ENCODE measurements at regions not wholly inside any gene's neighbourhood (a gene's known extent, or its start where the extent isn't known, plus 50 kb on each side); places are given as distances from the start of the nearest gene placed in this dataset.

DNA sequence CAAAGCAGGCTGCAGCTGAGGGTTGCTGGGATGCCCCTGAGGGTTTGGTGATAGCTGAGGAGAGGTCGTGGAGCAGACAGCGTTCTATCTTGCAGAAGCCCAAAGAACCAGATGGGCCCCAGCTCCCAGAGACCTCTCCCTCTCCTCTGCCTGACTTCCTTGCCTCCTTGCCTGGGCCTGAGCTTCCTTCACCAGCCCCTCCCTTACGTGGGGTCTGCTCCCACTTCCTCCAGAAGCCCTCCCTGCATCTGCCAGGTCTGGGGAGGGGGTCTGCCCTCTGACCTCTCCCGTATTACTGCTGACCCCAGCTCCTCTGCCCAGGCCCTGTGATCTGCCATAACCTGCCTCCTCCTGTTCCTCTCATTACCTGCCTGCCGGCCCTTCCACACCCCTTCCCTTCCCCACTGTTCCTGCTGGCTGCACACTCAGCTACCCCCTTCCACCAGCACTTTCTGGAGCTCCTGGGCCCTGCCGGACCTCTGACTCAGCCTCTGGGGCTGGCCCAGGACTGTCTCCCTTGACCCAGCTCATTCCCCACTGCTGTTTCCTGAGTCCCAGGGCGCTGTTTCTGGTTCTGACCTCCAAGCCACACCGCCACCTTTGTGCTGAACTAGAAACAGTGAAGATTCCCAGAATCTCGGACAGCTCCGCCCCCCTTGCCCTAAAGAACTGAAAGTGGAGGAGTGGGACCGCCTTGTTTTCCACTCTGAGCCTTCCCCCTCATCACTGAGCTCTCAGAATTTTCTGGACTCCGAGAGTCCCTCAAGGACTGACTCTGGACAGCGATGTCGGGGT, 237.7 kb upstream of the C1orf174 start:
- peaks cover 0 to 7% of the 10 kb centered on the region in 2 donors for H3K27me3 ChIP-seq
- no peaks in the 10 kb centered on the region for H3K4me1 ChIP-seq
- no peaks in the 10 kb centered on the region for H3K9me3 ChIP-seq
- no peak overlapping the region for H3K27ac ChIP-seq
- intact Hi-C loops (cut with DNase I; ENCODE audit: low total_unique reads): no loop called here
- TF ChIP-seq, protein P1, sequence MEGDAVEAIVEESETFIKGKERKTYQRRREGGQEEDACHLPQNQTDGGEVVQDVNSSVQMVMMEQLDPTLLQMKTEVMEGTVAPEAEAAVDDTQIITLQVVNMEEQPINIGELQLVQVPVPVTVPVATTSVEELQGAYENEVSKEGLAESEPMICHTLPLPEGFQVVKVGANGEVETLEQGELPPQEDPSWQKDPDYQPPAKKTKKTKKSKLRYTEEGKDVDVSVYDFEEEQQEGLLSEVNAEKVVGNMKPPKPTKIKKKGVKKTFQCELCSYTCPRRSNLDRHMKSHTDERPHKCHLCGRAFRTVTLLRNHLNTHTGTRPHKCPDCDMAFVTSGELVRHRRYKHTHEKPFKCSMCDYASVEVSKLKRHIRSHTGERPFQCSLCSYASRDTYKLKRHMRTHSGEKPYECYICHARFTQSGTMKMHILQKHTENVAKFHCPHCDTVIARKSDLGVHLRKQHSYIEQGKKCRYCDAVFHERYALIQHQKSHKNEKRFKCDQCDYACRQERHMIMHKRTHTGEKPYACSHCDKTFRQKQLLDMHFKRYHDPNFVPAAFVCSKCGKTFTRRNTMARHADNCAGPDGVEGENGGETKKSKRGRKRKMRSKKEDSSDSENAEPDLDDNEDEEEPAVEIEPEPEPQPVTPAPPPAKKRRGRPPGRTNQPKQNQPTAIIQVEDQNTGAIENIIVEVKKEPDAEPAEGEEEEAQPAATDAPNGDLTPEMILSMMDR (IDR thresholded peaks at IDR 0.05): no peak
- TF ChIP-seq POLR2A (IDR thresholded peaks at IDR 0.05): no peak
- no peak for DNase-seq
- no peaks in the 10 kb centered on the region for H3K36me3 ChIP-seq
- H3K4me3 ChIP-seq: no peak overlapping the region

DNA sequence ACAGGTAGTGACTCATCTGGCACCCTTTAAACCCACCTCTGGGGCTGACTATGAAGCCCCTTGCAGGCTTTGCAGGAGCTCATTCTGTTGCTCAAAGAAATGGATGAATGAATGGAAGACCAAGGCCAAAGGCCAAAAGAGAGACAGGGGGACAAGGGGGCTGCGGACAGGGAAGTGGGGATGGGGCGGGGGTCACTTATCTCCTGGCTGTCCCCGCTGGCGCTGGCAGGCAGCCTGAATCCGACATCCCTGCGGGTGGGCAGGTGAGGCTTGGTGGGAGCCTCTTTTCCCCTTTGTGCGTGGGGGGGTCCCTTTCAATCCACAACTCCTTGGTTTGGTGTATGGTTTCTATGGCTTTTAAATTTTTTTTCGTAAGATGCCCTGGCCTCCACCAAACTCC, 239.6 kb upstream of the C1orf174 start:
- Histone ChIP-seq H3K36me3 (no peaks in the 10 kb centered on the region), H3K27ac (no peak overlapping the region), H3K27me3 (no peaks in the 10 kb centered on the region), H3K4me1 (no peaks in the 10 kb centered on the region), H3K4me3 (no peak overlapping the region), H3K9me3 (no peaks in the 10 kb centered on the region)
- TF ChIP-seq, protein P1 (IDR thresholded peaks at IDR 0.05): no peak
- TF ChIP-seq POLR2A (IDR thresholded peaks at IDR 0.05): no peak
- DNase-seq: no peak
- intact Hi-C loops (cut with DNase I; ENCODE audit: low total_unique reads): no loop called here

DNA sequence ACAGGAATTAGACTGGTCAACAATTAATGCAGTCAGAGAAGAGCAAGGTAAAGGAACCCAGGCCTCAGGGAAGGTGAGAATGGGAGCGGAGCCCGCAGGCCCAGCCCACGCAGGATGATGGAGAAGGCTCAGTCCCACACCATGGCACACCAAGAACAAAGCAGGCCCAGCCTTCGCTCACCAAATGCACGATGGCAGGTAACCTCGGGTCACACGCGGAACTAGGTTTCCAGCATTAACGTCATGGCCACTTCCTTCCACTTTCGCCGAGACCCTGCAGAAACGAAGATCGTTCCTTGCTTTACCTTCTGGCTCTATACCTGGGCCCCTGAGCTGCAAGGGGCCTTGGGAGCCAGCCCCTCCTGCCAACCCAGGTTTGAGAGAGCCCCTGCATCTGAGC, 240.2 kb upstream of the C1orf174 start:
- Histone ChIP-seq H3K9me3 (no peaks in the 10 kb centered on the region), H3K4me1 (no peaks in the 10 kb centered on the region), H3K27ac (no peak overlapping the region), H3K36me3 (no peaks in the 10 kb centered on the region), H3K27me3 (no peaks in the 10 kb centered on the region), H3K4me3 (no peak overlapping the region)
- no peak for DNase-seq
- no peak for TF ChIP-seq POLR2A (IDR thresholded peaks at IDR 0.05)
- TF ChIP-seq, protein P1 (IDR thresholded peaks at IDR 0.05): no peak
- intact Hi-C loops (cut with DNase I; ENCODE audit: low total_unique reads): no loop called here

DNA sequence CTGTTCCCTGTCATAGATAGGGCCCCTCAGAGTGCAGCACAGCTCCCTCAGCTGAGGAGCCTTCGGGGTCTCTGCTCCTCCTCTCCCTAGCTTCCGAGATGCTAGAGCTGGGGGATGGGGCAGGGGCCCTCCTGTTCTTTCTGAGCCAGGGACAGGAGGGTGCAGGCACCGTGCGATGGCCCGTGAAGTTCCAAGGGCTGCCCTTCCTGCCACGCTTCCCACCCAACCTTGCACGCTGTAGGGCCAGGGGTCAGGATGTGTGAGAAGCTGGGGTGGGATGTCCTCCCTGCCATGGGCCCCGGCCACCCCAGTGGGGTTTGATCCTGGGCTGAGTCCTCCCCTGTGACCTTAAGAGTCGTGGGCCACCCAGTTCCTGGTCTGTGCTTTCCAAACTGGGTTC, 240.7 kb upstream of the C1orf174 start:
- no peaks in the 10 kb centered on the region for H3K27me3 ChIP-seq
- TF ChIP-seq, protein P1 (IDR thresholded peaks at IDR 0.05): no peak
- TF ChIP-seq POLR2A (IDR thresholded peaks at IDR 0.05): no peak
- no peak overlapping the region for H3K4me3 ChIP-seq
- intact Hi-C loops (cut with DNase I; ENCODE audit: low total_unique reads): no loop called here
- H3K9me3 ChIP-seq: no peaks in the 10 kb centered on the region
- no peak for DNase-seq
- no peak overlapping the region for H3K27ac ChIP-seq
- H3K4me1 ChIP-seq: no peaks in the 10 kb centered on the region
- H3K36me3 ChIP-seq: no peaks in the 10 kb centered on the region

DNA sequence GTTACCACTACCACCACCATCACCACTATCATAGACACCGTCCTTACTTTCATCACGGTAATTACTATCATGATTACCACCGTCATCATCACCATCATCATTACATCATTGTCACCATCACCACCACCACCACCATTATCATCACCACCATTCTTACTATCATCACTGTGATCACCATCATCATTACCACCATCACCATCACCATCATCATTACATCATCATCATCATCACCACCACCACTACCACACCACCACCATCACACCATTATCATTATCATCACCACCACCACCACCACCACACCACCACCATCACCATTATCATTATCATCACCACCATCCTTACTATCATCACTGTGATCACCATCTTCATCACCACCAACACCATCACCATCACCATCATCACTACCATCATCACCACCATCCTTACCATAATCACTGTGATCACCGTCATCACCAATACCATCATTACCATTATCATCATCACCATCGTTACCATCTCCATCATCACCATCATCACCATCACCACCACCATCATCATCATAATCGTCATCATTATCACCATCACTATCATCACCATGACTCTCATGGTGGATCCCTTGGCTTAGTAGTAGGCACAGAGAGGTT, 244.4 kb upstream of the C1orf174 start:
- Histone ChIP-seq H3K4me3 (no peak overlapping the region), H3K27me3 (no peaks in the 10 kb centered on the region), H3K27ac (no peak overlapping the region), H3K9me3 (no peaks in the 10 kb centered on the region), H3K4me1 (no peaks in the 10 kb centered on the region), H3K36me3 (no peaks in the 10 kb centered on the region)
- intact Hi-C loops (cut with DNase I; ENCODE audit: low total_unique reads): no loop called here
- no peak for TF ChIP-seq POLR2A (IDR thresholded peaks at IDR 0.05)
- TF ChIP-seq, protein P1 (IDR thresholded peaks at IDR 0.05): no peak
- no peak for DNase-seq
